NCI-H128 (cell line): ENCODE measurements at regions not wholly inside any gene's neighbourhood (a gene's known extent, or its start where the extent isn't known, plus 50 kb on each side); places are given as distances from the start of the nearest gene placed in this dataset.
"Not testable (repeated sequence)": the region's sequence is repeated elsewhere in the genome, so short reads cannot be mapped to it uniquely, and the experiment has no call there.

ENCODE experiments used
- DNase-seq: peaks from one replicate; lab custom pipeline; 2025; ENCODE audit not compliant: unreplicated experiment; lab: John Stamatoyannopoulos, UW

GRCh38 chr3:181610083-181610972 lies 101.4 kb upstream of the SOX2 start:
- DNase-seq = no peak

GRCh38 chr3:181609030-181609767 lies 102.5 kb upstream of the SOX2 start:
- DNase-seq = no peak

DNA sequence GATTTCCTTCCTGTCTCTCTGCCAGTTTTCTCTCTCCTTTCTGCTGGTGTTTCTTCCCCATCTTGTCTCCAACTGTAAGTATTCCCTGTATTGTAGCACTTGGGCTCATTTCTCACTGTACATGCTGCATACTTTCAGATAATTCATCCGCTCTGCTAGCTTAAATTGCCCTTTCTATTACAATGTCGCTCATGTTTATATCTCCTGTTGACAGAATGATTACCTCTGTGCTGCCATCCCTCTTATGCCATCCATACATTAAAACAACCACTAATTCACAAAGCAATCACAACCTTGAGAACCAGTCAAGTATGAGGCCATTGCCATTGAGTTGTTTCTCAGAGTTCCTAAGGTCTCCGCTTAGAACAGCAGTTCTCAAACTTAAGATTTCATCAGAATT lies 107.5 kb upstream of the SOX2 start:
- no peak for DNase-seq

DNA sequence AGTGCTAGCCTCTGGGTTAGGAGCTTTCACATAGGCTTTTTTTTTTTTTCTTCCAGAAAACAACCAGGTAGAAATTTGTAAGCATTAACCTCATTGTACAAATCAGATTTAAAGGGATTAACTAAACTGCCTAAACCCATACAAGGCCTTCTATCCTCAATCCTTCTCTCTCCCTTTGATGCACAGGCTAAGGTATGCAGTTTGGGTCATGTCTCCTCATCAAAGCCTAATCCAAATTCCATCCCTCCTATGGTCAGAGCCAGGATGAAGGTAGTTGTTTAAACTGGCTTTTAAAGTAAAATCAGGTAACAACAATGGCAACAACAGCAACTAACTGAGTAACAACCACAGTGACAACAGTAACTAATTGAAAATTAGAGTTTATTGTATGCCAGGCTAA lies 115.6 kb upstream of the SOX2 start:
- no peak for DNase-seq

DNA sequence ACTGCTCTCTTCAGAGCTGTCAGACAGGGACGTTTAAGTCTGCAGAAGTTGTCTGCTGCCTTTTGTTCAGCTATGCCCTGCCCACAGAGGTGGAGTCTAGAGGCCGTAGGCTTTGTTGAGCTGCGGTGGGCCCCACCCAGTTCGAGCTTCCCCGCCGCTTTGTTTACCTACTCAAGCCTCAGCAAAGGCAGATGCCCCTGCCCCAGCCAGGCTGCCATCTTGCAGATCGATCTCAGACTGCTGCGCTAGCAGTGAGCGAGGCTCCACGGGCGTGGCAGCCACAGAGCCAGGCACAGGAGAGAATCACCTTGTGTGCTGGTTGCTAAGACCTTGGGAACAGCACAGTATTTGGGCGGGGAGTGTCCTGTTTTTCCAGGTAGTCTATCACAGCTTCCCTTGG lies 120.8 kb upstream of the SOX2 start:
- not testable (repeated sequence) for DNase-seq

GRCh38 chr3:181582619-181583018 lies 129.1 kb upstream of the SOX2 start:
- no peak for DNase-seq

DNA sequence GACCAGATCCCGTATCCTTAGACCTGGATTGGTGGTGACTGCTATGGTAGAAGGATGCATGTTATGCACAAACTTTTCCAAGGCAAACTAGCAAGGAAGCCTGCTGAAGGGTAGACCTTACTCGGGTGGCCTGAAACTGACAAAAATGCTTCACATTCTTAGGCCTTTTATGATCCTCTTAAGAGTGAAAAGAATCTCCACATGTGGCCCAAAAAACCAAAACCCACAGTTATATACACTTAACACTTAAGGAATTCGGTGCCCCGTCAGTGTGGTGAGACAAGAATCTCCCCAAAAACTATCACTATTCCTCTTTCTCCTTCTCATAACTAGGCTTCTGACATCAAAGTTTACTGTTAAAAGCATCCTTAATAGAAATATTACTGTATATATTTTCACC lies 130.1 kb upstream of the SOX2 start:
- no peak for DNase-seq

GRCh38 chr3:181578743-181579142 lies 133.0 kb upstream of the SOX2 start:
- DNase-seq = no peak

DNA sequence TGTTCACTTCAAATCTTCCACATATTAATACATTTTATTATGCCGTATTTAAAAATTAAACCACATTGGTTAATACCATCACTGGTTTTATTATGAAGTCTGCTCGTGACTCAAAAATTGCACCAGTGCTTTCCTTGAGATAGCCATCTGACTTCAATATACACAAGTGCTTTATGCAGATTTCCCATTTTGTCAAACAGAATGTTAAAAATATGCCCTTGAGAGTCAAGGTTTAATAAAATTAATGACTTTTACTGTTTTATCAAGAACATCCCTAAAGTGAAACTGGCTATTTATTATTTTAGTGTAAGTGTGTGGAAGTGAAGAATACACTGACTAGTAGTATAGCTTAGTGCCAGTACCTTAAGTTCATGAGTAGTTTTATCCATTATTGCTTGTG lies 139.3 kb upstream of the SOX2 start:
- no peak for DNase-seq

GRCh38 chr3:181570472-181570871 lies 141.3 kb upstream of the SOX2 start:
- no peak for DNase-seq

DNA sequence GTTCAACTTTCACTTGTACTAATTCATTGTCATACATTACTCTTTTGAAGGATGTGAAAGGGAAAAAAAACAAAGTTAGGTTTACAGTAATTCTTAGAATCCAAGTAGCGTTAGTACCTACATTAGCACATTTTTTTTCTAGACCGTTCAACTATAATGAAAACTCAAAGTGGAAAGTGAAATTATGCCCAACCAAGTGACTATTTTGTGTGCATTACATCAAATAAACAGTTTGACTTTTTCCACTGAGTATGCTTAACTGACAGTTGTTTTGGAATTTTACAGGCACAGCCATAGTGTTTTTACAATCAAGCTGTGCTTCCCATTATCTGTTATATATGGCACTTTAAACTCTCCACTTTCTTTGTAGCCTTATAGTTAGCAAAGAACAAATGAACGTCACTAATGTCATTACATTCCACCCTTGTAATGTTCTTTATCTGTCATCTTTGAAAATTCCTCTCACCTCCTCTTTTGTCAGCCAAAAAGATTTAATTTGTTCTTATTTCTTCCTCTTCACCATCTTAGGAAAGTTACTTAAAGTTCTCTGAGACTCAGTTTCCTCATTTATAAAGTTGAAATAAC lies 142.3 kb upstream of the SOX2 start:
- DNase-seq = no peak

DNA sequence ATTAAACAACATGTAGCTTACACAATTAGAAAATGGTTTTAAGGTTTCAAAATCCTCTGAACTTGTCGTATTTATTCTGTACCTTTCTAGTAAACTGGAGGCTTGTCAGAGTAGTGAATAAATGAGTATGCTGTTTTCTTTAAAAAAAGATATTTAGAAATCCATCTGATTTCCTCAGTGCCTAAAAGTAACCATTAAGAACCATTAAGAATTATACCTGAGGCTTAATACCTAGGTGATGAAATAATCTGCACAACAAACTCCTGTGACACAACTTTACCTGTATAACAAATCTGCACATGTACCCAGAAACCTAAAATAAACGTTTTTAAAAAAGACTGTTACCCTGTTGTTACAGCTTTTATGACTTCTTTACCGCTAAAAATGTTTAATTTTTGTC lies 143.0 kb upstream of the SOX2 start:
- no peak for DNase-seq

DNA sequence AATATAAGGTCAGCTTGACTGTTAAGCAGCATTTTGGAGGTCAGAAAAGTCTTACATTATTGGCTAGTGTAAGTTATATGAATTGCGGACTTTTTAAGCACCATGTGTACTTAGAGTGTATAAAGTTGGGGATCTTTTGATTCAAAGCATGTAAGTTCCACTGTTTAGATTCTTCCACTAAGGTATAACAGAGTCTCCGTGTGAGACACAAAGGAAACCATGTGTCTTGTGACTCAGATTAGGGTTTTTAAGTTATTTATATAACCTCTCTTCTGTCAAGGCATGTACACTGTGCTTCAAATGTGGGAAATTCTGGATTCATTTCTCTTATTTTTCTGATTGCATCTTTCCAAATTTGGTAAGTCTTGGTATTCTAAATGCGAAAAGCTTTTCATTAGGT lies 143.5 kb upstream of the SOX2 start:
- DNase-seq = no peak

- DNase-seq = no peak
Observed at GRCh38 chr3:181567311-181568075, 144.2 kb upstream of the SOX2 start.

DNA sequence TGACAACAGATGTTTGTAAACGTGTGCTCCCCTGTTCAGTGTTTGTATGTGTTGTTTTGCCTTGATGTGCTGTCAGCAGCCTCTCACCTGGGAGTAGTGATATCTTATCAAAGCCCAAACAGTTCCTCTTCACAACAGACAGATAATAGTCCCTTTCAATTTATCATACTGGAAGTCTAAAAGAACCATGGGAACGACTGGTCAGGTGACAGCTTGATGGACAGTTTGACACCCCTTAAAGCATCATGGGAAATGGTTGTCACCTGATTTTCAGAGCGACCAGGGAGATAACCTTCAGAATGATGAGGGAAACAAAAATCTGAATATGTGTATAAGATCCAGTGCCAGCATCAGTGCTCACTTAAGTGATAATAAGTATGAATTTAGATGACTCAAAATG lies 146.3 kb upstream of the SOX2 start:
- no peak for DNase-seq

- DNase-seq = no peak
Observed at GRCh38 chr3:181564222-181564621, 147.5 kb upstream of the SOX2 start.

DNA sequence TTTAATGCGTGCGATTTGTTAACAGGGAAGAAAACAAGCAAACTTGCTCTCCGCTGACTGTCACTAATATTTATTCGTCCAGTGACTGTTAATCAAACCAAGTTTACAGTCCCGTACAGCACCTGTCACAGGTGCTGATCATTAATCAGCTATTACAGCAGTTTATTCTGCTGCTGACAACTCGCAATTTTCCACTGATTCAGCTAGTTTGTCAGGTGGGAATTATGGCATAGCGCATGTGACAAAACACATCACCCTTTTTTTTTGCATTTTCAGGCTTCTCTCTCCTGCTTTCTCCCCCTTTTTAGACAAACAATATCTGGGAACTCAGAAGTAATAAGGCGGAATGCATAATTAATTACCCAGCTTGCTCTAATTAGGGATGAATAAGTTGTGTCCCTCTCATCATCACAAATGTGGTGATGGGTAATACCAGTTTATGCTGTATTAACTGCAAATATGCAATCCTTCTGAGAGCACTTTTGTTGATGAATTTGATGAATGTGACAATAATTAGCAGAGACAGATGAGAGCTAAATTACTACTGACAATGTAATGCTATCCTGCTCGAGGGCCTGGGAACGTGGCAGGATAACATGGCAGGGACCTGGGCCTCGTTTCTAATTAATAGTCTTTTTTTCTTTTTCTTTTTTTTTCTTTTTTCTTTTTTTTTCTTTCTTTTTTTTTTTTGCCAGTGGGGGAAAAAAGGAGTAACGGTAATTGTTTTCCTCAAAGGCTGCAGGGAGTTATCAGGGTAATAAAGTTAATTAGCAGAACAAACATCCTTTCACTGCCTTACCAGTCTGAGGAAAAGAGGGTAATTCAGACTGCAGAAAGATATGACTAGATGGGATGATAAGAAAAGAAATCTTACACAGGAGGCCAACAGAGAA lies 150.3 kb upstream of the SOX2 start:
- no peak for DNase-seq

- no peak for DNase-seq
Observed at GRCh38 chr3:181558870-181559269, 152.9 kb upstream of the SOX2 start.

GRCh38 chr3:181555681-181556080 lies 156.0 kb upstream of the SOX2 start:
- no peak for DNase-seq

DNA sequence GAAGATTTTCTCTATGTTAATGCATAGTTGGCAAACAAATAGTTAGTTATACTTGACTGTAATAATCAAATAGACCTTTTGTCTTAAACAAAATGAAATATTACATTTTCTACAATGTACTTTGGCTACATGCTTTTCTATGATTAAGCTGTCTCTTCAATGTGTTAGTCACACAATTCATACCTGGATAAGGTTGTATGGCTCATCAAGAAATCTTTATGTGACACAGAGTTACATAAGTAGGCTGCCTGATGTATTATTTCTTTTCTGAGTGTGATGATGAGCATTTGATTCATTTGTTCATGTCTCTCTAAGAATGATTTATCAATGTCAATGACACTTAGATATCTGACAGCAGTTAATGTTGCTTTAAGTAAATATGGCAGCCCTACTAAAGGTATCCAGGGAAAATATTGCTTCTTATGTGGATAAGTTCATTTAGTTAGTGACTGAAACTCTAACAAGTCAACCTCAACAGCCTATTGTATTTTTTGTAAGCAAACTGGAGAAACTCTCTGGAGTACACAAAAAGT lies 157.4 kb upstream of the SOX2 start:
- DNase-seq = no peak
